ENCODE measurements at regions not wholly inside any gene's neighbourhood (a gene's known extent, or its start where the extent isn't known, plus 50 kb on each side); places are given as distances from the start of the nearest gene placed in this dataset.

DNA sequence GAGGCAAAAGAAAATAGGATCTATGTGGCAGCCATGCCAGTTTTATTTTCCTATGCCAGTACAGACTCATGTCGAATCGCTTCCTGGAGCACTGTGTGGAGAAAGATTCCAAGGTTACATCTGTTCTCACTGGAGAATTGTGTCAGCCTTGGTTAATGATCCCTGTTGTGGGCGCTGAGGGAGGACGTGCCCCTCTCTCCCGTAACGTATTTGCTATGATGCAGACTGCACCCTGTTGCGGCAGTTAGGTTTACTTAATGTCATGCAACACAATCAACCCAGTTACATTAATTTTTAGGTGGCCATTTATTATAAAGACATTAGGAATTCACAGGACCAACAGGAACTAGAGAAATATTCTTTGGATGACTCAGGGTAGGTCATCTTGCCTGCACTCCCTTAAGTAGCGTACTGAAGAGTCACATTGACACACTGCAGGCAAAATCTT is 892.9 kb downstream of the EFNB2 start:
- DNase-seq = no peak

DNA sequence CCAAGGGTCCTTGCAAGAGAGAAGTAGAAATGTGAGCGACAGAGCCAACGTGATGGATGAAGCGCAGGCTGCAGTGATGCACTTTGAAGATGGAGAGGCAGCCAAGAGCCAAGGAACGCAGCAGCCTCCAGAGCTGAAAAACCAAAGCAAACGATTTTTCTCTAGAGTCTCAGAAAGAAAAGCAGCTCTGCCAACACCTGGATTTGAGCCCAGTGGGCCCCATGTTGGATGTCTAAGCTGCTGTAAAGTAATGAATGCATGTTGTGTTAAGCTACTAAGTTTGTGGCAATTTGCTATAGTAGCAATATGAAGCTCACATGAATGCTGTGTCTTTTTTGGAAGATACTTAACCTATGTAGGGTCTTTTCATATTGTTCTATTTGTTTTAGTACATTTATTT is 894.3 kb downstream of the EFNB2 start:
- DNase-seq = no peak

- DNase-seq = no peak
Observed at GRCh38 chr13:105638426-105638825, 897.0 kb downstream of the EFNB2 start.

GRCh38 chr13:105634059-105634458 is 901.4 kb downstream of the EFNB2 start:
- no peak for DNase-seq

GRCh38 chr13:105630431-105630830 is 905.0 kb downstream of the EFNB2 start:
- no peak for DNase-seq

- no peak for DNase-seq
Observed at GRCh38 chr13:105627270-105627669, 908.2 kb downstream of the EFNB2 start.

- no peak for DNase-seq
Observed at GRCh38 chr13:105625691-105626090, 909.8 kb downstream of the EFNB2 start.

GRCh38 chr13:105616333-105617075 is 919.0 kb downstream of the EFNB2 start:
- DNase-seq = no peak

- DNase-seq = no peak
Observed at GRCh38 chr13:105612541-105612940, 922.9 kb downstream of the EFNB2 start.

DNA sequence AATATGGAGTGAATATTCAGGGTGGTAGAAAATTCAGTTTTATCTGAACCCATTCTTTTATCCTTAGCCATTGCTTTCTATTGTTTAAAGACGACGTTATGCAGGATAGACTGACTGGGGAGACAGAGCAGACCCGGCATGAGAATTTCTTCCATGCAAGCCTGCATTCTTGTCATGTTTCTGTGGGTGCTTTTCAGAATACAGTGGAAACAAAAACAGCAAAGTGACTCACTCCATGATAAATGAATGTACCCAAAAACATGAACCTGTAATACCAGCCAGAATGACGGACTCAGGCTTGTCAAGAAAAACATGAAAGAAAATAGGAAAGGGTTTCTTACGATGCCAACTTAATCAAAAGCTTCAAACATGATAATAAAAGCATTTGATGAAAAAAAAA is 924.0 kb downstream of the EFNB2 start:
- no peak for DNase-seq

DNA sequence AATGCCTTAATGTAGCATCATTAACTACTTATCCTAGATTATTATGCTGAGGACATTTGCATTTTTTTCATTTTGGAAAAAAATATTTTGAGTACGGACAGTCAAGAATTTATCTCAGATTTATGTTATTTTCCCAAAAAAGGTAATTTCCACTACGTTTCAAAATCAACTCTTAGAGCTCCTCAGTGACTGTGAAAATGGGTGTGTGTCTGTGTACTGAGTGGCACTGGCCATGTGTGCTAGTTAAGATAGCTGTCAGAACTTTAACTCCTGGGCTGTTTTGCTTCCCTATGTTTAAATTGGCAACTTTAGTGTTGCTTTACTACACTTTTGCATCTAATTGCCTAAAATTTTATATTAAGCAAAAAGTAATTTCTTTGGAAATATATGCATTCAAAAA is 927.4 kb downstream of the EFNB2 start:
- DNase-seq = no peak

DNA sequence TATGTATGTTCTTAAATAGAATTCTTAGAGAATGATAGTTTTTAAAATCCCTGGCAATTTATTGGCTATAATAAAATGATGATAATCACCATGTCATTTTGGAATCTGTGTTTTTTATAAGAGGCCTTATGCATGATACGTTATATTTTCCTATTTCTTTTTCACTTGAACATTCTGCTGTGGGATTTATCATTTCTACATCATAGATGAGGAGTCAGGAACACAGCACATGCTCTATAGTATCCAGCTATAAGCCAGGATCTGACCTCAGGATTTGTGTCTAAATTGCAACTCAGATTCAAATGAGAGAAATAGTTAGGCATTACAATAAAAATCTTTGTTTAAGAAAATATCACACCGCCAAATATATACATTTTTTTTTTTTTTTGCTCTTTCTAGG is 928.0 kb downstream of the EFNB2 start:
- no peak for DNase-seq

DNA sequence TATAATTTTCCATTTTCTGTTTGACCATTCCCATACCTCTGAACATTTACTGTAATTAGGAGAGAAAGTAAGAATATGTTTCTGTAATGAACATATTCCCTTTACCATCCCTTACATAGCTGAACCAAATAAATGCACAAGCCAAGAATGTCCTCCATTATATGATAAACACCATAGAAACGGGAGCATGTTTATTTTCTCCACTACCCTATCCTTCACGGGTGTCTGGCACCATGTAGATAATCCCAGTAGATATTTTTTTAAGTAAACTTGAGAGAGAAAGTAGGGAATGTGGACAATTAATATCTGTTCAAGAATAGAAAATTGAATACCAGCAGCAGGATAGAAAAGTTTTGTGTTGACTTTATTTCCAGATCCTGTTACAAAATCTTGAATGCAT is 928.4 kb downstream of the EFNB2 start:
- DNase-seq = no peak

GRCh38 chr13:105602956-105603670 is 932.3 kb downstream of the EFNB2 start:
- no peak for DNase-seq

- DNase-seq = no peak
Observed at GRCh38 chr13:105599477-105600037, 935.9 kb downstream of the EFNB2 start.

DNA sequence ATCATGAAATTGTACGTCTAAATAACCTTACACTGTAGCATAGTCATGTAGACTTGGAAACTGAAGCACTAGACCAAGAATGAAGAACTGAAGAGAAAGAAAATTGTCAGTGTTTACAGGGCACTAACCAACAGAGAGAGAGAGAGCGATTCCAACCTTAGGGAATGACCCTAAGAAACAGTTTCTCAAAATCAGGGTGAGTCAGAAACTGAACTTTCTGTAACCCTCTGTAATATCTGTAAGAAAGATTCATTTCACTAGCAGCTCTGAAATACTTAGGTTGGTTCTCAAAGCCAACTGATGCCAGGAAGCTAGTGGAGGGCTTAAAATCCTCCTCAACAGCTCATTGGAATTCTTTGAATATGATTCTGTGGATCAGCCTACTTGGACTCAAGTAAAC is 936.9 kb downstream of the EFNB2 start:
- DNase-seq = no peak

GRCh38 chr13:105597573-105597972 is 937.9 kb downstream of the EFNB2 start:
- DNase-seq = no peak

GRCh38 chr13:105595471-105595870 is 940.0 kb downstream of the EFNB2 start:
- DNase-seq = no peak

DNA sequence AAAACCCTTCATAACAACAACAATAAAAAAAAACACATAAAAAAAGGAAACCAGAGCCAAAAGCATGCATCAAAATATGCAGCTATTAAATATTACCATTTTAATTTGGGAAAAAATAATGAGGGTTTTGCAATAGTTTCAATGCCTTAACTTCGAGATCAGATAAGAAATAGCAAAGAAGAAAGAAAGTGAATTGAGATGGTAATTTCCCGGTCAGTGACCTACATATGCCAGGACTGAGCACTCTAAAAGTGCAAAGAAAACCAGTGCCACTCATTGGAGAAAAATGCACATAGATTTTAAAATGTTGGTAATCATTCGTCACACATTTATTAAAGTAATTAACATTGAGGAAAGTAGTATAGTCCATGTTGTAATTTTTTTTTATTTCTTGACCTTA is 944.2 kb downstream of the EFNB2 start:
- no peak for DNase-seq

- no peak for DNase-seq
Observed at GRCh38 chr13:105587786-105588185, 947.7 kb downstream of the EFNB2 start.

- no peak for DNase-seq
Observed at GRCh38 chr13:105579821-105580710, 955.4 kb downstream of the EFNB2 start.

- no peak for DNase-seq
Observed at GRCh38 chr13:105573136-105573535, 962.3 kb downstream of the EFNB2 start.

GRCh38 chr13:105572401-105572800 is 963.1 kb downstream of the EFNB2 start:
- DNase-seq = no peak
